Ectodermal cell (in vitro differentiated cells): ENCODE measurements at regions not wholly inside any gene's neighbourhood (a gene's known extent, or its start where the extent isn't known, plus 50 kb on each side); places are given as distances from the start of the nearest gene placed in this dataset.

Source experiments
- H3K27ac ChIP-seq: 2 replicates; pipeline ENCODE4 v1.7.0; 2013; ENCODE audit warnings: mild to moderate bottlenecking, low read depth, low read length; ENCODE audit not compliant: insufficient read depth, poor library complexity, severe bottlenecking
- H3K27me3 ChIP-seq: 2 replicates; pipeline ENCODE4 v1.7.0; 2013; ENCODE audit warnings: mild to moderate bottlenecking, low read length; ENCODE audit not compliant: insufficient read depth, control insufficient read depth, poor library complexity, severe bottlenecking
- H3K36me3 ChIP-seq: one replicate; pipeline ENCODE4 v1.7.0; 2013; ENCODE audit warnings: low read length; ENCODE audit not compliant: control insufficient read depth, insufficient read depth
- H3K4me1 ChIP-seq: one replicate; pipeline ENCODE4 v1.7.0; 2013; ENCODE audit warnings: low read length; ENCODE audit not compliant: control insufficient read depth, insufficient read depth
- H3K4me3 ChIP-seq: 2 replicates; pipeline ENCODE4 v1.7.0; 2013; ENCODE audit warnings: low read depth, low read length, control low read depth; ENCODE audit not compliant: insufficient read depth
- H3K9me3 ChIP-seq: 2 replicates; pipeline ENCODE4 v1.7.0; 2013; ENCODE audit warnings: mild to moderate bottlenecking, low read length, moderate library complexity; ENCODE audit not compliant: control insufficient read depth
- WGBS, 2 experiments: methylation state at CpG; one replicate each; pipeline ENCODE4 v1.1.7; 2013; ENCODE audit warnings: missing lambda C conversion rate in 2 of 2; 5-methylcytosine and 5-hydroxymethylcytosine counted together

DNA sequence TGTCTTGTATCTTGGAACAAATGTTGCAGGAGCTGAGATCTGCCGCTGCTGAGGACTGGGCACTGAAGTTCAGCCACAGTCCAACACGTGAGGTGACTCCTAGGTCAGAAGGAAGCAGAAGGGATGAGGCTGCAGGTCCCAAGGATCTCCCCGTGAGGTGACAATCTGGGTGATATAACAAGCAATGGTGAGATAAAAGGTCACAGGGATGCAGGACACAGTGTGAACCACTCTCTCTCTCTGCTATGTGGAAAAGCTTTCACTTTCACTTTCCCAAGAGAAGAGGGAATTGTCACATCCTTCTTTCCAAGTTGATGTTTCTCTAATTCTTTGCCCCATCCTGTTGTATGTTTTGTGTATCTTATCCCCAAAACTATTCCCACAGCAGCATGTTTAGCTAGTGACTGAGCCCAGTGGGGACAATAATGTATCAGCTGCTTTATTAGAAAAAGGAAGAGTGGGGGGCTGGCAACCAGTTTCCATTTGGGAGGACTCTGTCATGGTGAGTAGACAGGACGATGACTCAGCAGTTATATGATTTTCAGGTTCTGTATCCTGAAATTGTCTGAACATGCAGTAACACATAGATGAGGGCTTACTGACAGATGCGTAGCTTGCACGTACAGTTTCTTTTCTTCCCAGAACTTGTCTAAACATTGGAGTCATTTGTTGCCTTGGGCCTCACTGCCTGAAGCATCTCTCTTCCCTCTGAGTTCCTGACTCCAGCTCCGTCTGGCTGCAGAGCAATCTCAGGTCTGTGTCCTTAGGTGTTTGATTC is 1415.8 kb upstream of the TENM3 start:
- 91 to 92% methylated on average over 7 of the region's 7 CpGs for WGBS, 2 experiments
- Histone ChIP-seq H3K4me3 (no peak overlapping the region), H3K27ac (no peak overlapping the region), H3K4me1 (no peaks in the 10 kb centered on the region), H3K36me3 (no peaks in the 10 kb centered on the region), H3K27me3 (no peaks in the 10 kb centered on the region), H3K9me3 (no peaks in the 10 kb centered on the region)

DNA sequence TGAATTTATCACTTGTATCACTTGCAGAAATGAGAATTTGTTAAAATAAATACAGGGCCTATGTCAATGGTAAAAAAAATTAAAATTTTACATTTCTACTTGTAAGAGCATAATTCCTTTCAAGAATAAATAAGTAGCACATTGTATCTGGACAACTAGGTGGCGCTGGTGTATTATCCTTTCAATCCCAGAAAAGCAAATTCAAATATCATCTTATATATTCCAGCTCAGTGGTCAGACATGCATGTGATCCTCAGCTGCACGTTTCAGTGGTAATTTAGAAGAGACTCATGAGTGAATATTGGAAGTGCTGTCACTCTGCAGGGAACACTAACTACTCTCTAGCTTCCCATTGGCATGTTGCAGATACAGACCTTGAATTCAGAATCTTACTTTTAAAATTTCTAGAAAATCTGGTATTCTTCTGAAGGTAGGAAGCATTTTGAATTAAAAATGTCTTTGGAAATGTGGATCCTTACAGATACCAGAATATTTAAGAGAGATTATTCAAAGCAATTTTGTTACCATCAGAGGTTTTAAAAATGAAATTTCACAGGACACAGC is 1414.7 kb upstream of the TENM3 start:
- Histone ChIP-seq H3K9me3 (no peaks in the 10 kb centered on the region), H3K36me3 (no peaks in the 10 kb centered on the region), H3K27me3 (no peaks in the 10 kb centered on the region), H3K27ac (no peak overlapping the region), H3K4me1 (no peaks in the 10 kb centered on the region), H3K4me3 (no peak overlapping the region)
- WGBS, 2 experiments, result 14 to 18% methylated on average over 2 of the region's 2 CpGs

DNA sequence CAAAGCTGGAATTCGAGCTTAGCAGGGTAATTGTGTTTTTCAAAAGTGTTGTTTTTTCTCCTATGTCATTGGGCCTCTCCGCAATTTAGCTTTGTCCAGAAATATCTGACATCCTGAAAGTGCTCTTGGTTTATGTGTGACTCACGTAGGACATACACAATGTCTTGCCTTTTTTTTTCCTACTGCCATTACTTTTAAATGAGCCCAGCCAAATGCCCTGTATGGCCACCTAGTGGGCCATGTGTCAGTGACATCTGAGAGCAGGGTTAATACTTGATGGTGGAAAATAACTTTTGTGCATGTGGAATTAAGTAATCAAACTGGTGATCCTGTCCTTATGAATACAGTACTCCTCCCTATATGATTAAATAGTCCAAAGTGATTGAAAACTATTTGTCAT is 1411.1 kb upstream of the TENM3 start:
- Histone ChIP-seq H3K27me3 (no peaks in the 10 kb centered on the region), H3K27ac (no peak overlapping the region), H3K4me3 (no peak overlapping the region), H3K4me1 (no peaks in the 10 kb centered on the region), H3K36me3 (no peaks in the 10 kb centered on the region), H3K9me3 (no peaks in the 10 kb centered on the region)
- 38 to 55% methylated on average over 2 to 3 of the region's 3 CpGs for WGBS, 2 experiments

DNA sequence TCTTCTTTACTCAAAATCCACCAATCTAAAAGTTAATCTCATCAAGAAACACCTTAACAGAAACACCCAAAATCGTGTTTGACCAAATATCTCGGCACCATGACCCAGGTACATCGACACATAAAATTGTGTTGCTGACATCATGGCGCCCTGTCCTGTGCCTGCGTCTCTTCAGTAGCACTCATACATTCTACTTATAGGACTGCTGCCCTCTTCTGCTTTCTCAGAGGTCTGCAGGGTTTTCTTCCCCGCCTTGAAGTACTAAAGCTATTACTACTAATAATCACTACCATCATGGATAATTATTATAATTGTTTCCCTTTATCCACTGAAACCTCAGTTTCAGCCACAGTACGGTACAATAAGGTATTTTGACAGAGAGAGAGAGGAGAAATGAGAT is 1403.1 kb upstream of the TENM3 start:
- no peaks in the 10 kb centered on the region for H3K9me3 ChIP-seq
- H3K4me1 ChIP-seq, result no peaks in the 10 kb centered on the region
- no peaks in the 10 kb centered on the region for H3K36me3 ChIP-seq
- H3K27me3 ChIP-seq, result no peaks in the 10 kb centered on the region
- whole genome bisulfite sequencing, 2 experiments, result 71 to 72% methylated on average over 5 to 6 of the region's 7 CpGs
- no peak overlapping the region for H3K4me3 ChIP-seq
- no peak overlapping the region for H3K27ac ChIP-seq

DNA sequence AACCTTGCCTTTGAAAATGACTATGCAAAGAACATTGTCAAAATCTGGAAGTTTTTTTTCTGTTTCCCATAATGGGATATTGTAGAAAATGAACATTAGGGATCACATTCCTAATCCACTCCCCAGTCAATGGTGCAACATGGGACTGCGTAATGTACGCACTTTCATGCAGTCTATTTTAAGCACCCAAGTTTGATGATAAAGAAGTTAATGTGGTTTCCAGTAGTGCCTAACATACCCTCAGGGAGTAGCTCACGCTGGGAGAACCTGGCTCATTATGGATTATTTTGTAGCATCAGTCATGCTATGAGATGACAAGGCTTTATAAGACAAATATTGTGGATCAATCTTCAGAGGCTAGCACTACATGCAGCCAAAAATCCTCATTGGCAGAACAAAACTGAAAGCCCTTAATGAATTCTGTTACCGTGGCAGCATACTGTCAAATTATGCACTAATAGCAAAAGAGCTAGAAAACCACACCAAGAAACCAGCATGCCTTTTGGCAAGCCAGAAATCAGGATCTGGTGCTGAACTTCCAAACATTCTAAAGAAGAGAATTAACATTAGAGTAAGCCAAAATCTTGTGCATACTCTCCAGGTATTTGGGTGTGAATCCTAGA is 1392.8 kb upstream of the TENM3 start:
- Histone ChIP-seq H3K9me3 (no peaks in the 10 kb centered on the region), H3K27me3 (no peaks in the 10 kb centered on the region), H3K4me3 (no peak overlapping the region), H3K4me1 (no peaks in the 10 kb centered on the region), H3K36me3 (no peaks in the 10 kb centered on the region), H3K27ac (no peak overlapping the region)
- WGBS, 2 experiments, result 88 to 96% methylated on average over 4 of the region's 4 CpGs

DNA sequence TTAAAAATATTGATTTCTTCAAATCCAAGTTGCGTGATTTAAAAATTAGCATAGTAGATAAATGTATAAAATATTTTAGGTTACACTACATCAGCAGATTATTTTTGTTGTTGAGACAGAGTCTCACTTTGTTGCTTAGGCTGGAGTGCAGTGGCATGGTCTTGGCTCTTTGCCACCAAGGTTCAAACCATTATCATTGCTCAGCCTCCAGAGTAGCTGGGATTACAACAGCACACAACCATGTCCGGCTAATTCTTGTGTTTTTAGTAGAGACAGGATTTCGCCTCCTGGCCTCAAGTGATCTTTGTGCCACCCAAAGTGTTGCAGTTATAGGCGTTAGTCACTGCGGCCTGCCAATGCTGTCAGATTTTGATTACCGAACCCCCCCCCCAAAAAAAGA is 1390.5 kb upstream of the TENM3 start:
- H3K27ac ChIP-seq, result no peak overlapping the region
- no peaks in the 10 kb centered on the region for H3K4me1 ChIP-seq
- H3K27me3 ChIP-seq, result no peaks in the 10 kb centered on the region
- no peaks in the 10 kb centered on the region for H3K36me3 ChIP-seq
- H3K9me3 ChIP-seq, result no peaks in the 10 kb centered on the region
- WGBS, 2 experiments, result 70 to 73% methylated on average over 4 to 5 of the region's 6 CpGs
- no peak overlapping the region for H3K4me3 ChIP-seq

DNA sequence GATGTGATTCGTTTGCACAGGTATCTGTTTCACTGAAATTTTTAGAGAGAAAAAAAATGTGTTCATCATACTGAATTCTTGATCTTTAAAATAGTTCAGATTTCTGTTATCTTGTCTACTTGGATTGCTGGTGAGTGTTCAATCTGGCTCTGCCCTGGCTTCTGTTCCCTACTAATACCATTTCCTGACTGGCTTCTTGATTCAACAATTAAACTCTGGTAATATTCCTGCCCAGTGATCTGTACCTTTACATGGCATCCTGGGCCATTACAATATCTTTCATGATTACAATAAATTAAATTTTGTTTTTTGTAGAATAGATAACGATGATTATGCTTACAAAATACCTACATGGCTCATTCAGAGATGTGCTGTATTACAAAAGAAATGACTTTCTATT is 1388.0 kb upstream of the TENM3 start:
- WGBS, 2 experiments, result 94 to 96% methylated on average over 1 to 2 of the region's 2 CpGs
- H3K4me1 ChIP-seq, result no peaks in the 10 kb centered on the region
- no peaks in the 10 kb centered on the region for H3K36me3 ChIP-seq
- H3K27me3 ChIP-seq, result no peaks in the 10 kb centered on the region
- no peak overlapping the region for H3K27ac ChIP-seq
- no peaks in the 10 kb centered on the region for H3K9me3 ChIP-seq
- H3K4me3 ChIP-seq, result no peak overlapping the region

DNA sequence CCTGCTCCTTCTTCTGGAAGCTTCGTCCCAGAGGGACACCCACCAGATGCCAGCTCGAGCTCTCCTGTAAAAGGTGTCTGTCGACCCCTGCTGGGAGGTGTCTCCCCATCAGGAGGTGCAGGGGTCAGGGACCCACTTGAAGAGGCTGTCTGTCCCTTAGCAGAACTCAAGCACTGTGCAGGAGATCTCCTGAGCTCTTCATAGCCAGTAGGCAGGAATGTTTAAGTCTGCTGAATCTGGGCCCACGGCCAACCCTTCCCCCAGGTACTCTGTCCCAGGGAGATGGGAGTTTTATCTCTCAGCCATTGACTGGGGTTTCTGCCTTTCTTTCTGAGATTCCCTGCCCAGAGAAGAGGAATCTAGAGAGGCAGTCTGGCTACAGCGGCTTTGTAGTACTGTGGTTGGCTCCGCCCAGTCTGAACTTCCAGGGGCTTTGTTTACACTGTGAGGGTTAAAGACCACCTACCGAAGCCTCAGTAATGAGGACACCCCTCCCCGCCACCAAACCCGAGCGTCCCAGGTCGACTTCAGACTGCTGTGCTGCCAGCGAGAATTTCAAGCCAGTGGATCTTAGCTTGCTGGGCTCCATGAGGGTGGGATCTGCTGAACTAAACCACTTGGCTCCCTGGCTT is 1383.0 kb upstream of the TENM3 start:
- Histone ChIP-seq H3K4me1 (no peaks in the 10 kb centered on the region), H3K36me3 (no peaks in the 10 kb centered on the region), H3K9me3 (no peaks in the 10 kb centered on the region), H3K27ac (no peak overlapping the region), H3K4me3 (no peak overlapping the region), H3K27me3 (no peaks in the 10 kb centered on the region)
- WGBS, 2 experiments, result 77 to 83% methylated on average over 12 of the region's 12 CpGs

DNA sequence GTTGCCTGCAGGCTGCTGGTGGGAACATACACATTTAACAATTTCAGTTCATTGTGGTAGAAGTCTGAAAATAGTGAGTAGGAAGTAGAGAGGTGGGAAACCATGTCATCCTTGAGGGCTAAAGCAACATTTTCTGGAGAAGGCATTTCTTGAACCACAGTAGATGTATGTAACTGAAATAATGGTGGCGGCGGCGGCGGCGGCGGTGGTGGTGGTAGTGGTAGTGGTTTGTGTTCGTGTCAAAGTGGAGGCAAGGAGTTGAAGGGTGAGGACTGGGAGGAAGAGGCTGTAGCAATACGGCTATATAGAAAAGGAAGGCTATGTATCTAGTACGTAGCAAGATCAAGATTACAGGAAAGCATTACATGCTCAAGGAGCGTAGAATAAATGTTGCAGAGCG is 1381.6 kb upstream of the TENM3 start:
- Histone ChIP-seq H3K9me3 (no peaks in the 10 kb centered on the region), H3K36me3 (no peaks in the 10 kb centered on the region), H3K27me3 (no peaks in the 10 kb centered on the region), H3K4me1 (no peaks in the 10 kb centered on the region), H3K4me3 (no peak overlapping the region), H3K27ac (no peak overlapping the region)
- WGBS, 2 experiments, result 97% methylated on average over 11 of the region's 11 CpGs

DNA sequence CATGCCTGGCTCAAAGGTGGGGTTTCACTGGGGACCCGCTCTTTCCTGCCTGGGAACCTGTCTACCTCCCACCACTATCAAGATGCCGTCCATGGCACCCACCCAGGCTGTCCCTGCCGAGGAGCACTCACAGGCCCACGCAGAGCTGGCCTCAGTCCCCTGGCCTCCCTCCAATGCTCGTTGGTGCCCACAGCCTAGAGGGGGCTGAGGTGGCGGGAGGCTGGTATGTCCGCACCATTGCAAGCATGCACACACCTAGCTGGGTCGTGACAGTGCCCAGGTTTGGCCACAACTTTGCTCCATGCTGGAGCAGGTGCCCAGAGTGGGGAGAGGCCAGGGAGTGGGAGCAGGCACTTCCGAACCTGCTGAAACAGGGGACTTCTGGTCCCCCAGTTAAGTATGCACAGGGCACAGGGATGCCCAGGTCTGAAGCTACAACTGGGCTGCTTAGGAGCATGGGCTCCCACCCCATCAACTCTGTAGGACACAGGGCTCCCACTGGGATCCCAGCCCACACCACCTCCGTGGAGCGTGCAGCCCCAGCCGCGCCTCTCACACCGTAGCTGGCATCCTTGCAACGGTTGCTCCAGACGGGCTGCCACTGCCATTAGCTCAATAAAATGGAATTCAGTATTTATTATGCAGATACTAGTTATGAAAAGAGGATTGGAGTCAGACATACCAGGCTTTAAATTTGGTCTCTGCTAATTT is 1376.1 kb upstream of the TENM3 start:
- no peak overlapping the region for H3K27ac ChIP-seq
- no peaks in the 10 kb centered on the region for H3K36me3 ChIP-seq
- WGBS, 2 experiments, result 87 to 89% methylated on average over 16 of the region's 16 CpGs
- H3K9me3 ChIP-seq, result no peaks in the 10 kb centered on the region
- H3K27me3 ChIP-seq, result no peaks in the 10 kb centered on the region
- H3K4me1 ChIP-seq, result no peaks in the 10 kb centered on the region
- no peak overlapping the region for H3K4me3 ChIP-seq
